Effector memory CD8-positive, alpha-beta T cell (primary cell): ENCODE measurements at regions not wholly inside any gene's neighbourhood (a gene's known extent, or its start where the extent isn't known, plus 50 kb on each side); places are given as distances from the start of the nearest gene placed in this dataset.

ENCODE experiments used
- ATAC-seq: fragments of 150-1000 bp; cut with Tn5 transposase; replicated peaks from 2 replicates; pipeline ENCODE4 v1.10.0; 2021; ENCODE audit warnings: mild to moderate bottlenecking, moderate library complexity
- DNase-seq, 3 experiments: peaks; one replicate each; pipeline ENCODE4 v3.0.0; 2021
- H3K27ac Mint-ChIP-seq, 2 donors: one replicate each; pipeline ENCODE4 v1.8.0; 2022; ENCODE audit warnings: mild to moderate bottlenecking in 2 of 2, mixed read lengths in 2 of 2, moderate library complexity in 2 of 2
- H3K27me3 Mint-ChIP-seq, 2 donors: one replicate each; pipeline ENCODE4 v1.8.0; 2022; ENCODE audit warnings: mixed read lengths in 2 of 2
- H3K36me3 Mint-ChIP-seq: one replicate; pipeline ENCODE4 v1.8.0; 2022; ENCODE audit warnings: mild to moderate bottlenecking, moderate library complexity, mixed read lengths; ENCODE audit not compliant: insufficient read depth
- H3K4me1 Mint-ChIP-seq, 2 donors: one replicate each; pipeline ENCODE4 v1.8.0; 2022; ENCODE audit warnings: low read depth in 2 of 2, mixed read lengths in 2 of 2
- H3K4me3 Mint-ChIP-seq, 2 donors: one replicate each; pipeline ENCODE4 v1.8.0; 2022; ENCODE audit warnings: mild to moderate bottlenecking in 2 of 2, mixed read lengths in 2 of 2, moderate library complexity in 2 of 2
- H3K9me3 Mint-ChIP-seq, 2 donors: one replicate each; pipeline ENCODE4 v1.8.0; 2022; ENCODE audit warnings: mixed read lengths in 2 of 2

- no peak for ATAC-seq
Observed at GRCh38 chr13:89930861-89931260, 1416.6 kb upstream of the MIR17HG start.

GRCh38 chr13:89932902-89933301 lies 1414.6 kb upstream of the MIR17HG start:
- Mint-ChIP-seq H3K4me3 (no peak overlapping the region), H3K4me1 (no peaks in the 10 kb centered on the region), H3K27me3 (no peaks in the 10 kb centered on the region), H3K36me3 (peaks cover 3% of the 10 kb centered on the region), H3K27ac (no peak overlapping the region), H3K9me3 (peaks cover 3 to 8% of the 10 kb centered on the region in 2 donors)
- DNase-seq (no peak), ATAC-seq (no peak)

More at GRCh38 chr13:89930861-89931260, 1416.6 kb upstream of the MIR17HG start:
- Mint-ChIP-seq H3K4me1 (no peaks in the 10 kb centered on the region), H3K9me3 (no peaks in the 10 kb centered on the region), H3K36me3 (peaks cover 3% of the 10 kb centered on the region), H3K27me3 (no peaks in the 10 kb centered on the region), H3K27ac (no peak overlapping the region), H3K4me3 (no peak overlapping the region)
- no peak for DNase-seq

DNA sequence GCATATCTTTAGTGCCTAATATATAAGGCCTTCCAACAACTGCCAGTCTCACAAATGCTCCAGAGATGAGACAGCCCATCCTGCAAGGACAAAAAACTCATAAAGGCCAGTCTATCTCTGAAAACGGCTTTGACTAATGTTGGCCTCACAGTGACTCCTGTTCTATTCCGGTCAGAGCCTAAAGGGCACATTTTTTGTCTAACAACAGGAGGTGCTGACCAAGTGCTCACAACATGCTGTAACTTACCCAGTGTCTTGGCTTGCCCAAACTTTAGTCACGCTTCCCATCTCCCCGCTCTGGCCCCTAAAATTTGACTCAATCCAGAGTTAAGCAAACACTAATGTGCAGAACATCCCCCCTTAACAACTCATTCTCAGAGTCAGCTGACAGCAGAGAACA lies 1411.2 kb upstream of the MIR17HG start:
- H3K36me3 Mint-ChIP-seq: peaks cover 3% of the 10 kb centered on the region
- no peaks in the 10 kb centered on the region for H3K4me1 Mint-ChIP-seq
- DNase-seq (no peak), ATAC-seq (no peak)
- no peaks in the 10 kb centered on the region for H3K27me3 Mint-ChIP-seq
- H3K9me3 Mint-ChIP-seq: peaks cover 5 to 8% of the 10 kb centered on the region in 2 donors
- H3K27ac Mint-ChIP-seq: no peak overlapping the region
- H3K4me3 Mint-ChIP-seq: no peak overlapping the region

DNA sequence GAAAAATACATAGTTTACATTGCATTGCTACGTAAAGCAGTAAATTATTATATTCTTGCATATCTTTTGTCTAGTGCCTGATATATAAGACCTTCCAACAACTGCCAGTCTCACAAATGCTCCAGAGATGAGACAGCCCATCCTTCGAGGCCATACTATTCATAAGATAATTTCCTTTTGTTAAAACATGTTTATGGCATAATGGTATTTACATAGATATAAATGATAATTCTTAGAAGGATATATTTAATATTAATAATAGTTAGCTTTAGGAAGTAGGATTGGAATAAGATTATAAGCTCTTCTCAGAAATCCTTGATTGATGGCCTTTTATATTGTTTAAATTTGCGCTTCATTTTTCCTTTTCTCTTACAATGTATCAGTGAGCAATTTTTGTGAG lies 1410.1 kb upstream of the MIR17HG start:
- no peaks in the 10 kb centered on the region for H3K27me3 Mint-ChIP-seq
- ATAC-seq (no peak), DNase-seq (no peak)
- peaks cover 5 to 8% of the 10 kb centered on the region in 2 donors for H3K9me3 Mint-ChIP-seq
- H3K4me3 Mint-ChIP-seq: no peak overlapping the region
- no peaks in the 10 kb centered on the region for H3K4me1 Mint-ChIP-seq
- H3K36me3 Mint-ChIP-seq: peaks cover 1% of the 10 kb centered on the region
- no peak overlapping the region for H3K27ac Mint-ChIP-seq

DNA sequence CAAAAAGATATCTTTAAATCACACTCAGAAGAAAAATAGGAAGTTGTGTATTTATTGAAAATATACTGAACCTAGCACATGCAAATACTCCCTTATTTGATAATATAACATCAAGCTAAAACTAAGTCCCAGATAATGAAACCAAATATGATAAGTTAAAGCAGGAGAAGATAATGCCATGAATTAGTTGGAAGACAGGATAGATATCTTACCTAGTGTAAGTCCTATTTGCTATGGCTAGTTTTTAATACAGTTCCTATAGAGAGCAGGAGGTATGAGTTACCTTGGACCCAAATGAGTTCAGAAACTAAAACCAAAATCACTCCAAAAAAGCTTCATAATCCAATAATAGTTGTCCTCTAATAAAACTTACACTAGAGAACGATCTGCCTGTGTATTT lies 1407.1 kb upstream of the MIR17HG start:
- Mint-ChIP-seq H3K9me3 (peaks cover 5 to 10% of the 10 kb centered on the region in 2 donors), H3K27ac (no peak overlapping the region), H3K36me3 (no peaks in the 10 kb centered on the region), H3K4me1 (no peaks in the 10 kb centered on the region), H3K4me3 (no peak overlapping the region), H3K27me3 (no peaks in the 10 kb centered on the region)
- DNase-seq (no peak), ATAC-seq (no peak)

- Mint-ChIP-seq H3K4me1 (no peaks in the 10 kb centered on the region), H3K27ac (no peak overlapping the region), H3K9me3 (peaks cover 3 to 7% of the 10 kb centered on the region in 2 donors), H3K27me3 (no peaks in the 10 kb centered on the region), H3K4me3 (no peak overlapping the region), H3K36me3 (no peaks in the 10 kb centered on the region)
- no peak for ATAC-seq
- DNase-seq: no peak
Observed at GRCh38 chr13:89943139-89943538, 1404.3 kb upstream of the MIR17HG start.

GRCh38 chr13:89950225-89950624 lies 1397.3 kb upstream of the MIR17HG start:
- DNase-seq (no peak), ATAC-seq (no peak)
- Mint-ChIP-seq H3K9me3 (peaks cover 6% of the 10 kb centered on the region in 2 donors), H3K36me3 (no peaks in the 10 kb centered on the region), H3K4me3 (no peak overlapping the region), H3K27me3 (no peaks in the 10 kb centered on the region), H3K27ac (no peak overlapping the region), H3K4me1 (no peaks in the 10 kb centered on the region)

DNA sequence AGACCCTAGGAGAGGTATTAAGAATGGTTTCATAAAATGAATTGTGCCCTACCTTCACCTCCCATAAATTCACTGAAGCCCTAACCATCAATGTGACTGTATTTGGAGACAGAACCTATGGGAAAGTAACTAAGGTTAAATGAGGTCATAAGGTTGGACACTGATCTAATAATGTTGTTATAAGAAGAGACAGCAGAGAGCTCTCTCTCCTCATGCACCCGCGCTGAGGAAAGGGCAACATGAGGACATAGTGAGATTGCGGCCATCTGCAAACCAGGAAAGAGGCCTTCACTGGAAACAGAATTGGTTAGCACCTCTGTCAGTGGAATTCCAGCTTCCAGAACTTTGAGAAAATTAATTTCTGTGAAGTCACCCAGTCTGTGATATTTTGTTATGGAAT lies 1396.1 kb upstream of the MIR17HG start:
- H3K27ac Mint-ChIP-seq: no peak overlapping the region
- DNase-seq (no peak), ATAC-seq (no peak)
- H3K4me1 Mint-ChIP-seq: no peaks in the 10 kb centered on the region
- peaks cover 0 to 5% of the 10 kb centered on the region in 2 donors for H3K9me3 Mint-ChIP-seq
- H3K36me3 Mint-ChIP-seq: no peaks in the 10 kb centered on the region
- no peak overlapping the region for H3K4me3 Mint-ChIP-seq
- H3K27me3 Mint-ChIP-seq: no peaks in the 10 kb centered on the region

GRCh38 chr13:89953581-89953980 lies 1393.9 kb upstream of the MIR17HG start:
- no peak for ATAC-seq
- peaks cover 0 to 5% of the 10 kb centered on the region in 2 donors for H3K9me3 Mint-ChIP-seq
- no peaks in the 10 kb centered on the region for H3K4me1 Mint-ChIP-seq
- DNase-seq: no peak
- no peak overlapping the region for H3K27ac Mint-ChIP-seq
- H3K27me3 Mint-ChIP-seq: no peaks in the 10 kb centered on the region
- H3K4me3 Mint-ChIP-seq: no peak overlapping the region
- no peaks in the 10 kb centered on the region for H3K36me3 Mint-ChIP-seq

- H3K4me3 Mint-ChIP-seq: no peak overlapping the region
- peaks cover 0 to 6% of the 10 kb centered on the region in 2 donors for H3K9me3 Mint-ChIP-seq
- no peak overlapping the region for H3K27ac Mint-ChIP-seq
- H3K27me3 Mint-ChIP-seq: no peaks in the 10 kb centered on the region
- no peak for ATAC-seq
- H3K4me1 Mint-ChIP-seq: no peaks in the 10 kb centered on the region
- H3K36me3 Mint-ChIP-seq: no peaks in the 10 kb centered on the region
- no peak for DNase-seq
Observed at GRCh38 chr13:89955773-89956172, 1391.7 kb upstream of the MIR17HG start.

DNA sequence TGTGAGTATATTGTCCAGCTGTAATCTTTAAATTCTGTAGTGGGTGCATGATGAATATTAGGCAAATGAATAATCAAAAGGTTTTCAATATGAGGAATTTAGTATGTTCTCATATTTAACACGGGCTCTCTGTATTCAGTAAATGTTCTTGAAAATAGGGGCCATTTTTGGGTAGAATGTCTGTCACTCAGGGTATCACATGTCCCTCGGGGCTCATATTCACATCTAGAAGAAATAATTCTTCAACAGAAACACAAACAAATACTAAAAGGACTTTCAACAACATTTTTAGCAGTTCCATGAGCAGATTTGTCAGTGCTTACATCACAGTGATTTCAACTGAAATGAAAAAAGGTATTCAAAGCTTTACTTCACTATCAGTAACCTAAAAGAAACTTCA lies 1388.4 kb upstream of the MIR17HG start:
- Mint-ChIP-seq H3K4me3 (no peak overlapping the region), H3K4me1 (no peaks in the 10 kb centered on the region), H3K36me3 (no peaks in the 10 kb centered on the region), H3K27me3 (no peaks in the 10 kb centered on the region), H3K27ac (no peak overlapping the region), H3K9me3 (peaks cover 0 to 6% of the 10 kb centered on the region in 2 donors)
- ATAC-seq (no peak), DNase-seq (no peak)

DNA sequence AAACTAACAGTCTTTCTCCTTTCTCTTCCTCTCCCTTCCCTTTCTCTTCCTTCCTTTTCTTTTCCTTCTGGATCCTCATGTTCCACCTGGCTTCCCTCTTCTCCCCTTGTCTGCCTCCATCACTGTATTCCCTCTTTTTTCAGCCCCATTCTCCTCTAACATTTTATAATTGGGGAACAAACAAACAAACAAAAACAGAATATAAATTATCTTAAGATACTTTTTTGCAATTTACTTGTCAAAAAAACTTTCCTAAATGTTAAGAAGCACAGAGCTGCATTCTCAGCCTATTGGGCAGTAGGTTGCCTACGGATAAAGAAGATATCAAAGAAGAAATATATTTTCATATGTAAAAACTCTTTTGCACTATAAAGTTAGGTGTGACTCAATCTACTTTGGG lies 1382.2 kb upstream of the MIR17HG start:
- Mint-ChIP-seq H3K27ac (no peak overlapping the region), H3K4me1 (no peaks in the 10 kb centered on the region), H3K4me3 (no peak overlapping the region), H3K27me3 (no peaks in the 10 kb centered on the region), H3K36me3 (no peaks in the 10 kb centered on the region), H3K9me3 (peaks cover 4 to 30% of the 10 kb centered on the region in 2 donors)
- ATAC-seq: no peak
- DNase-seq: no peak

DNA sequence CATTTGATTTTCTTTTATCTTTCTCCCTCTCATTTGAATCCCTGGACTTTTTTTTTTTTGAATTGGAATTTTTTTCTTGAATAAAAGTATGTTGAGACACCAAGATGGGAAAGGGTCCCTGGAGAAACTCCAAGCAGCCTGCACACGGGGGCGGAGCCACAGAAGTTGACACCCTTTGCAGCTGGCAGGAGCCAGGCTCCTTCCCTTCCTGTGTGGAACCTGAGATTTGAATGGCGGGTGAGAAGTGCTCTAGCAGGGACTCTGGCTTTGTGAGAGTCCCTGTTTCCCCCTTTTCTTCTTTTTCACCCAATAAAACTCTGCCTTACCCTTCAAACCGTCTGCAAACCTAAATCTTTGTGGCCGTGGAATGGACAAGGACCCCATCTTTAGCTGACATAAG lies 1381.0 kb upstream of the MIR17HG start:
- Mint-ChIP-seq H3K27me3 (no peaks in the 10 kb centered on the region), H3K4me1 (no peaks in the 10 kb centered on the region), H3K4me3 (no peak overlapping the region), H3K36me3 (no peaks in the 10 kb centered on the region), H3K9me3 (peaks cover 6 to 37% of the 10 kb centered on the region in 2 donors), H3K27ac (no peak overlapping the region)
- ATAC-seq: no peak
- DNase-seq: no peak

DNA sequence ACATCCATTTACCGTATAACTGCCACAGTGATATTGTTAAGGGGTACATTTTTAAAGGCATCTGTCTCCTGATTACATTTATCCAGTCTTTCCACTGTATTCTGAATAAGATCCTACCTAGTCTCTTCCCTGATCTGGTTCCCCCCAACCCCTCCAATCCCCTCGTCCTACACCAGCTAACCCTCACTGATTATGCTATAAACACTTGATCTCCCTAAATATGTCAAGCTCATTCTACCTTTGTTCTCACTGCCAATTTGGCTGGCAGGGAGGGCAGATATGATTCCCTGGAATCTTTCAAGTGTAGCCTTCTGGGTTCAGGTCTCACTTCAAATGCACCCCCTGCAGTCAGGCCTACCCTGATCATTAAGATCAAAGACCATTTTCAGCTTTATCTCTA lies 1379.8 kb upstream of the MIR17HG start:
- no peaks in the 10 kb centered on the region for H3K36me3 Mint-ChIP-seq
- no peaks in the 10 kb centered on the region for H3K4me1 Mint-ChIP-seq
- ATAC-seq: no peak
- H3K27ac Mint-ChIP-seq: no peak overlapping the region
- no peaks in the 10 kb centered on the region for H3K27me3 Mint-ChIP-seq
- H3K9me3 Mint-ChIP-seq: peaks cover 6 to 37% of the 10 kb centered on the region in 2 donors
- no peak for DNase-seq
- H3K4me3 Mint-ChIP-seq: no peak overlapping the region

- Mint-ChIP-seq H3K9me3 (peaks cover 6 to 37% of the 10 kb centered on the region in 2 donors), H3K4me3 (no peak overlapping the region), H3K4me1 (no peaks in the 10 kb centered on the region), H3K27ac (no peak overlapping the region), H3K36me3 (no peaks in the 10 kb centered on the region), H3K27me3 (no peaks in the 10 kb centered on the region)
- ATAC-seq: no peak
- no peak for DNase-seq
Observed at GRCh38 chr13:89968470-89968869, 1379.0 kb upstream of the MIR17HG start.
